Choroid plexus epithelial cell (primary cell): ENCODE measurements at regions not wholly inside any gene's neighbourhood (a gene's known extent, or its start where the extent isn't known, plus 50 kb on each side); places are given as distances from the start of the nearest gene placed in this dataset.

ENCODE experiments used
- DNase-seq: peaks from one replicate; pipeline ENCODE4 v3.0.0-alpha.2; 2010; ENCODE audit warnings: low read depth
- H3K4me3 ChIP-seq: 2 replicates; pipeline ENCODE4 v1.5.1; 2011; ENCODE audit warnings: low read depth, mild to moderate bottlenecking, control low read depth, low read length, moderate library complexity
- CTCF ChIP-seq: conservative IDR thresholded peaks from 2 replicates; pipeline ENCODE4 v1.5.1; 2011; ENCODE audit warnings: low read depth, mild to moderate bottlenecking, control low read depth, inconsistent platforms, low read length, moderate library complexity

GRCh38 chr14:29097476-29097875 lies 330.9 kb downstream of the FOXG1 start:
- no peak overlapping the region for H3K4me3 ChIP-seq
- no peak for TF ChIP-seq CTCF
- DNase-seq = no peak

GRCh38 chr14:29098656-29099055 lies 332.1 kb downstream of the FOXG1 start:
- no peak overlapping the region for H3K4me3 ChIP-seq
- no peak for DNase-seq
- no peak for TF ChIP-seq CTCF

GRCh38 chr14:29102266-29102665 lies 335.7 kb downstream of the FOXG1 start:
- DNase-seq = no peak
- TF ChIP-seq CTCF = no peak
- no peak overlapping the region for H3K4me3 ChIP-seq

- no peak for TF ChIP-seq CTCF
- DNase-seq = no peak
- no peak overlapping the region for H3K4me3 ChIP-seq
Measured at GRCh38 chr14:29102996-29103395, 336.4 kb downstream of the FOXG1 start.

DNA sequence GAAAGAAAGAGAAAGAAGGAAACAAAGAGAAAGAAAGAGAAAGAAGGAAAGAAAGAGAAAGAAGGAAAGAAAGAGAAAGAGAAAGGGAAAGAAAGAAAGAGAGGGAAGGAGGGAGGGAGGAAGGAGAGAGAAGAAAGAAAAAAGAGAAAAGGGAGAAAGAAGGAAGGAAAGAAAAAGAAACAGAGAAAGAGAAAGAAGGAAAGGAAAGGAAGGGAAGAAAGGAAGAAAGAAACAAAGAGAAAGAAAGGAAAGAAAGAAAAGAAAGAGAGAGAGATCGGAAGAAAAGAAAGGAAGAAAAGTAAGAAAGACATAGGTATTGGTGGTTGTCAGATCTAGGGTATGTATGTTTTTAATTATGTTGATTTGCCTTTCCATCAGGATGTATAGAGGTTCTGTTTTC lies 342.3 kb downstream of the FOXG1 start:
- no peak for TF ChIP-seq CTCF
- no peak overlapping the region for H3K4me3 ChIP-seq
- no peak for DNase-seq

GRCh38 chr14:29109589-29109988 lies 343.0 kb downstream of the FOXG1 start:
- TF ChIP-seq CTCF = no peak
- no peak overlapping the region for H3K4me3 ChIP-seq
- DNase-seq = no peak

GRCh38 chr14:29111554-29111953 lies 345.0 kb downstream of the FOXG1 start:
- TF ChIP-seq CTCF = no peak
- no peak for DNase-seq
- H3K4me3 ChIP-seq = no peak overlapping the region
